Spleen (tissue), 11 donors: ENCODE measurements at regions not wholly inside any gene's neighbourhood (a gene's known extent, or its start where the extent isn't known, plus 50 kb on each side); places are given as distances from the start of the nearest gene placed in this dataset.

Source experiments
- DNase-seq: peaks from one replicate; pipeline ENCODE4 v3.0.0-alpha.2; 2020
- H3K27ac ChIP-seq, 8 donors: fragments of 200-600 bp; sonication (generic) in 7 of 8; 1 replicate in 4 of 8; 2 replicates in 4 of 8; pipeline versions ENCODE4 v1.5.0 to v1.8.0; 2016 to 2021; ENCODE audit warnings: inconsistent platforms in 4 of 8, mild to moderate bottlenecking in 4 of 8, moderate library complexity in 1 of 8
- H3K27me3 ChIP-seq, 7 donors: fragments of 200-600 bp; sonication (generic) in 6 of 7; replicated peaks in 1 of 7; 1 replicate in 4 of 7; 2 replicates in 3 of 7; pipeline versions ENCODE4 v1.5.0 to v1.8.0; 2016 to 2021; ENCODE audit warnings: inconsistent platforms in 3 of 7, mild to moderate bottlenecking in 1 of 7
- H3K36me3 ChIP-seq, 6 donors: fragments of 200-600 bp; sonication (generic) in 5 of 6; 1 replicate in 4 of 6; 2 replicates in 2 of 6; pipeline versions ENCODE4 v1.5.0 to v1.8.0; 2016 to 2021; ENCODE audit warnings: inconsistent platforms in 2 of 6
- H3K4me1 ChIP-seq, 6 donors: fragments of 200-600 bp; sonication (generic) in 5 of 6; 1 replicate in 3 of 6; 2 replicates in 3 of 6; pipeline versions ENCODE4 v1.5.0 to v1.8.0; 2016 to 2021; ENCODE audit warnings: inconsistent platforms in 3 of 6
- H3K4me3 ChIP-seq, 8 donors: fragments of 200-600 bp; sonication (generic) in 7 of 8; 1 replicate in 4 of 8; 2 replicates in 4 of 8; pipeline versions ENCODE4 v1.5.0 to v1.8.0; 2016 to 2021; ENCODE audit warnings: inconsistent platforms in 4 of 8, mild to moderate bottlenecking in 4 of 8, moderate library complexity in 2 of 8
- H3K9me3 ChIP-seq, 8 donors: fragments of 200-600 bp; sonication (generic) in 7 of 8; 1 replicate in 4 of 8; 2 replicates in 4 of 8; pipeline versions ENCODE4 v1.5.0 to v1.8.0; 2016 to 2021; ENCODE audit warnings: inconsistent platforms in 4 of 8
- POLR2A ChIP-seq, 3 donors: fragments of 450-650 bp; IDR thresholded peaks; one replicate each; pipeline ENCODE4 v1.5.1; 2017; ENCODE audit warnings: antibody characterized with exemption in 3 of 3, mild to moderate bottlenecking in 1 of 3
- POLR2AphosphoS5 ChIP-seq, 3 donors: sonication (generic); formaldehyde crosslinking; IDR thresholded peaks; one replicate each; pipeline ENCODE4 v1.5.1; 2017; ENCODE audit warnings: antibody characterized with exemption in 3 of 3
- WGBS, 5 donors: extraction: QIAGEN DNeasy Blood & Tissue Kit in 3 of 5; methylation state at CpG; one replicate each; pipeline versions ENCODE4 v1.1.5 to v1.1.7; 2013 to 2018; 5-methylcytosine and 5-hydroxymethylcytosine counted together
- intact Hi-C: fragments of 100-400 bp; cut with DNase I; formaldehyde crosslinking; loops from one replicate; pipeline ENCODE4 v1.15.0; 2023; ENCODE audit warnings: low total_unique reads
- TF ChIP-seq, protein P1 (sequence below), 11 experiments: fragments of 200-600 bp in 7 of 11; fragments of 450-650 bp in 4 of 11; sonication (generic) in 4 of 11; IDR thresholded peaks in 8 of 11; conservative IDR thresholded peaks in 3 of 11; 1 replicate in 7 of 11; 2 replicates in 4 of 11; pipeline versions ENCODE4 v1.4.0 to v1.8.0; 2016 to 2021; ENCODE audit warnings: antibody characterized with exemption in 11 of 11, inconsistent platforms in 4 of 11, mild to moderate bottlenecking in 1 of 11
- donor health status: healthy with polysubstance abuse.
- donor health status: DM: no; HTN: no; CAD: no; lungs with moderate emphysema.
- donor health status: DM: no; HTN: no; CAD: no.
- donor health status: Bipolar disorder and iron deficiency.
- donor health status: healthy.
- donor health status: DM: no; HTN: no; CAD: no.
- donor health status: DM: yes; HTN: yes; CAD: no.

- Histone ChIP-seq H3K9me3 (peaks cover 0 to 28% (median 13%) of the 10 kb centered on the region in 8 donors), H3K27ac (no peak overlapping the region), H3K27me3 (no peaks in the 10 kb centered on the region), H3K36me3 (no peaks in the 10 kb centered on the region), H3K4me3 (no peak overlapping the region), H3K4me1 (no peaks in the 10 kb centered on the region)
- DNase-seq: no peak
- intact Hi-C loops: no loop called here
- TF ChIP-seq POLR2AphosphoS5 (IDR thresholded peaks at IDR 0.05) (no peak), POLR2A (IDR thresholded peaks at IDR 0.05) (no peak)
- TF ChIP-seq, protein P1, sequence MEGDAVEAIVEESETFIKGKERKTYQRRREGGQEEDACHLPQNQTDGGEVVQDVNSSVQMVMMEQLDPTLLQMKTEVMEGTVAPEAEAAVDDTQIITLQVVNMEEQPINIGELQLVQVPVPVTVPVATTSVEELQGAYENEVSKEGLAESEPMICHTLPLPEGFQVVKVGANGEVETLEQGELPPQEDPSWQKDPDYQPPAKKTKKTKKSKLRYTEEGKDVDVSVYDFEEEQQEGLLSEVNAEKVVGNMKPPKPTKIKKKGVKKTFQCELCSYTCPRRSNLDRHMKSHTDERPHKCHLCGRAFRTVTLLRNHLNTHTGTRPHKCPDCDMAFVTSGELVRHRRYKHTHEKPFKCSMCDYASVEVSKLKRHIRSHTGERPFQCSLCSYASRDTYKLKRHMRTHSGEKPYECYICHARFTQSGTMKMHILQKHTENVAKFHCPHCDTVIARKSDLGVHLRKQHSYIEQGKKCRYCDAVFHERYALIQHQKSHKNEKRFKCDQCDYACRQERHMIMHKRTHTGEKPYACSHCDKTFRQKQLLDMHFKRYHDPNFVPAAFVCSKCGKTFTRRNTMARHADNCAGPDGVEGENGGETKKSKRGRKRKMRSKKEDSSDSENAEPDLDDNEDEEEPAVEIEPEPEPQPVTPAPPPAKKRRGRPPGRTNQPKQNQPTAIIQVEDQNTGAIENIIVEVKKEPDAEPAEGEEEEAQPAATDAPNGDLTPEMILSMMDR (IDR thresholded peaks at IDR 0.05 in 8 of 11, conservative IDR thresholded peaks at IDR 0.05 in 3 of 11): no peak
Observed at GRCh38 chr18:71503222-71503621, 1040.9 kb downstream of the CBLN2 start.

- WGBS, 5 donors: 75 to 84% (median 77%) methylated on average over 3 of the region's 3 CpGs
- intact Hi-C loops: no loop called here
Observed at GRCh38 chr18:71485611-71486010, 1058.5 kb downstream of the CBLN2 start.

DNA sequence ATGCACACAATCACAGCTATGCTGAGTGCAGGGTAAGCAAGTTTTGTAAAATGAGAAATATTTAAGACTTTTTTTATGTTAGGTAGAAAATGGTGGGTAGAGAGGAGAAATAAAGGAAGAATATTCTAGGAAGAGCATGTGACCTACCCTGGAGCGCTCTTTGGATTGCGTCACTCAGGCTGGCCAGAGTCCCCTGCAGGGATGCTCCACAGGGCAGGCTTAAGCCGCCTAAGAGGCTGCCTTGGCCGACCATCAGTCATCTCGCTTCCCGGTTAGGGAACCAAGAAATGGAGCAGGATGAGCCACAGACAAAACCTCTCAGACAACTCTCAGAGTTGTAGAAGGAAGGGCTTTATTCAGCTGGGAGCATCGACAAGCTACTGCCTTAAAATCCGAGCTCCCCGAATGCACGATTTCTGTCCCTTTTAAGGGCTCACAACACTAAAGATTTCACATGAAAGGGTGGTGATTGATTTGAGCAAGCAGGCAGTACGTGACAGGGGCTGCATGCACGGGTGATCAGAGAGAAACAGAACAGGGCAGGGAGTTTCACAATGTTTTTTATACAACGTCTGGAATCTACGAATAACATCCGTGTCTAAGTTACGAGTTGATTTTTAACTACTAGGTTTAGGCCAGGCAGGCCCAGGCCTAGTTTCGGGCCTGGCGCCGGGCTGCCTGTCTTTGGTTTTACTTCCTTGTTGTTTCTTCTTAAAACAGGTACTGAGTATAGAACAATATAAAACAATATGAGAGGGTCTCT is 1072.0 kb downstream of the CBLN2 start:
- no peak for DNase-seq
- TF ChIP-seq POLR2A (IDR thresholded peaks at IDR 0.05): no peak
- TF ChIP-seq, protein P1 (IDR thresholded peaks at IDR 0.05 in 8 of 11, conservative IDR thresholded peaks at IDR 0.05 in 3 of 11): no peak
- TF ChIP-seq POLR2AphosphoS5 (IDR thresholded peaks at IDR 0.05): no peak

More at GRCh38 chr18:71485611-71486010, 1058.5 kb downstream of the CBLN2 start:
- no peaks in the 10 kb centered on the region for H3K4me1 ChIP-seq
- no peak overlapping the region for H3K4me3 ChIP-seq
- no peak overlapping the region for H3K27ac ChIP-seq
- TF ChIP-seq POLR2A (IDR thresholded peaks at IDR 0.05): no peak
- TF ChIP-seq, protein P1 (IDR thresholded peaks at IDR 0.05 in 8 of 11, conservative IDR thresholded peaks at IDR 0.05 in 3 of 11): no peak
- no peak for TF ChIP-seq POLR2AphosphoS5 (IDR thresholded peaks at IDR 0.05)
- DNase-seq: no peak
- no peaks in the 10 kb centered on the region for H3K36me3 ChIP-seq
- H3K9me3 ChIP-seq: peaks cover 0 to 21% (median 17%) of the 10 kb centered on the region in 8 donors
- H3K27me3 ChIP-seq: no peaks in the 10 kb centered on the region

GRCh38 chr18:71456206-71456605 is 1087.9 kb downstream of the CBLN2 start:
- no peaks in the 10 kb centered on the region for H3K27me3 ChIP-seq
- no peak overlapping the region for H3K27ac ChIP-seq
- H3K9me3 ChIP-seq: peaks cover 0 to 7% (median 0%) of the 10 kb centered on the region in 8 donors
- no peak for DNase-seq
- H3K4me1 ChIP-seq: no peaks in the 10 kb centered on the region
- no peak for TF ChIP-seq POLR2A (IDR thresholded peaks at IDR 0.05)
- no peak for TF ChIP-seq POLR2AphosphoS5 (IDR thresholded peaks at IDR 0.05)
- TF ChIP-seq, protein P1 (IDR thresholded peaks at IDR 0.05 in 8 of 11, conservative IDR thresholded peaks at IDR 0.05 in 3 of 11): no peak
- intact Hi-C loops: no loop called here
- H3K4me3 ChIP-seq: no peak overlapping the region
- no peaks in the 10 kb centered on the region for H3K36me3 ChIP-seq
- WGBS, 5 donors: 50 to 77% (median 62%) methylated on average over 3 of the region's 3 CpGs

More for the DNA sequence above, 1072.0 kb downstream of the CBLN2 start:
- H3K27me3 ChIP-seq: no peaks in the 10 kb centered on the region
- H3K27ac ChIP-seq: no peak overlapping the region
- intact Hi-C loops: no loop called here
- WGBS, 5 donors: 83 to 90% (median 87%) methylated on average over 19 of the region's 19 CpGs
- H3K9me3 ChIP-seq: peaks cover 0 to 5% (median under 1%) of the 10 kb centered on the region in 8 donors
- H3K4me1 ChIP-seq: no peaks in the 10 kb centered on the region
- no peaks in the 10 kb centered on the region for H3K36me3 ChIP-seq
- H3K4me3 ChIP-seq: no peak overlapping the region
